ENCODE measurements at regions not wholly inside any gene's neighbourhood (a gene's known extent, or its start where the extent isn't known, plus 50 kb on each side); places are given as distances from the start of the nearest gene placed in this dataset.
"Not testable (repeated sequence)": the region's sequence is repeated elsewhere in the genome, so short reads cannot be mapped to it uniquely, and the experiment has no call there.

DNA sequence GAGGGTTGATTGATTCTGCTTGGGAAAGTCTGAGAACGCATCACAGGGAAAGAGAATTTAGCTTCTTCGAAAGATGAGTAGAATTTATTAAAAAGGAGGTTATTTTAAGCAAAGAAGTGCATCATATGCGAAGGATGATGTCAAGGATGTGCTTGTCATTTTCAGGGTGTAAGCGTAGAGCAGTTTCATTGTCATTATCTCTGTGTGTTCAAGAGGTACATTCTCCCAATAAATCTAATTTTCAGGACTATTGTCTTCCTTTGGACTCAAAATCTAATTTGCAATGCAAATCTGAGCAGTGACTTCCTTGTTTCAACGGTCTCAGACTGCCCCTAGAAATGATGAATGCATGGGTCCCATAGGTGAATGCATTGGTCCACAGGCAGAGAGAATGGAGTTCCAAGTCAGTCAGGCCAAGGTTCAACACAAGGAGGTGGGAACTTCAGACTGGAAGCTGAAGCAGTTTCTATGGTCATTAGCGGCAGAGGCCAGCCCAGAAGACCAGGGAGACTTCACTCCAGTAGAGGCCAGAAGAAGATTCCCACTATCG, 99.8 kb downstream of the CDC42EP3 start:
- DNase-seq, result no peak

DNA sequence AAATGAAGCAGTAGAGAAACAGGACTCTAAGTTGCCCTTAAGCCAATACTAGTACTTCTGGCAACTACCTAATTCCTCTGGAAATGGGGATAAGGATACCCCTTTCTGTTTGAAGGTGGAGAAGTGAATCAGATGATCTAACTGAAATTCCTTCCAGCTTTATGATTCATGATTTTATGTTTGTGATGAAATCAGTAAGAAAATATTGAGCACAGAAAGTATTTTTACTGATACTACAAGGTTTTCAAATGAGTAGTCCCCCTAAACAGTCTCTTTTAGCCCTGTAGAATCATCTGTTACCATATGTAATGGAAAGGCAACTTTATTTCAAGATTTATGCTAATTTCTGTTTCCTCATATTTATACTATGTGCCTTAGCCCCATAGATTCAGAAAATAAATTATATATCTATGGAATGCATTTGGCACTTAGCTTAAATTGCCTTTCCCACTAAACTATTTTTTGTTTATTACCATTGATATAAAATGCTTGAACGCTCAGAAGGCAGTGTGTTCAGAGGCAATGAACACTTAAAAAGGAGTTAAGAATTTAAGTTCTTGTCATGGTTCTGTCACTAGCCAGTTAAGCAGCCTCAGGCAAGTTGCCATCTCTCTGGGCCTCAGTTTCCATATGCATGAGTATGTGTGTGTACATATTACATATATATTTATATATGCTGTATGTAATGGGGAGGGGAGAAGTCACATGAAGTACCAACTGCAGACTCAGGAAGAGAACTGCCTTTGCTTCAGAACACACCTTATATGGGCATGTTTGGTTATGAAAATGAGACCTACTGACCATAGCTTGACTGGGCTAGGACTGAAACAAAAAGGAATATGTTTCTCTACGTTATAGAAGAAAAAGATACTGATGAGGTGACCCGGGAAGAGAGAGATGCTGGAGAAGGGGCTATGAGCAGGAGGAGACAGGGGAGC, 97.7 kb downstream of the CDC42EP3 start:
- no peak for DNase-seq

DNA sequence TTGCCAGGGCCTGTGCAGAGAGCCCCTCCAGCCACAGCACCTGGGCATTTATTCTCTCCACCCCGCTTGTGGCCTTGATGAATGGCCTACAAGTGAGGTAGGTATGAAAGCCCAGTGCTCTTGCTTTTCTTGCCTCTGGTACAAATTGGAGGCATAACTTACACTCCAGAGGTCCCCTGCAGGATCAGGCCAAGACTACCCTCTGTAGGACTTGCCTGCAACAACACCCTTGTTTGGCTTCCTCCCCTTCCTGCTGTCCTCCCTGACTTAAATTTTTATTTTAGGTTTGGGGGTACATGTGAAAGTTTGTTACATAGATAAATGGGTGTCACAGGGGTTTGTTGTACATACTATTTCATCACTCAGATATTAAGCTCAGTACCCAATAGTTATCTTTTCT, 95.7 kb downstream of the CDC42EP3 start:
- no peak for DNase-seq

DNA sequence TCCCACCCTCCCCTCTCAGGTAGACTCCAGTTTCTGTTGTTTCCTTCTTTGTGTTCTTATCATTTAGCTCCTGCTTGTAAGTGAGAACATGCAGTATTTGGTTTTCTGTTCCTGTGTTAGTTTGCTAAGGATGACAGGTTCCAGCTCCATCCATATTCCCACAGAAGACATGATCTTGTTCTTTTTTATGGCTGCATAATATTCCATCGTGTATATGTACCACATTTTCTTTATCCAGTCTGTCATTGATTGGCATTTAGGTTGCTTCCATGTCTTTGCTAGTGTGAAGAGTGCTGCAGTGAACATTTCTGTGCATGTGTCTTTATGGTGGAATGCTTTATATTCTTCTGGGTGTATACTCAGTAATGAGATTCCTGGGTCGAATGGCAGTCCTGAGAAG, 95.2 kb downstream of the CDC42EP3 start:
- DNase-seq, result not testable (repeated sequence)

DNA sequence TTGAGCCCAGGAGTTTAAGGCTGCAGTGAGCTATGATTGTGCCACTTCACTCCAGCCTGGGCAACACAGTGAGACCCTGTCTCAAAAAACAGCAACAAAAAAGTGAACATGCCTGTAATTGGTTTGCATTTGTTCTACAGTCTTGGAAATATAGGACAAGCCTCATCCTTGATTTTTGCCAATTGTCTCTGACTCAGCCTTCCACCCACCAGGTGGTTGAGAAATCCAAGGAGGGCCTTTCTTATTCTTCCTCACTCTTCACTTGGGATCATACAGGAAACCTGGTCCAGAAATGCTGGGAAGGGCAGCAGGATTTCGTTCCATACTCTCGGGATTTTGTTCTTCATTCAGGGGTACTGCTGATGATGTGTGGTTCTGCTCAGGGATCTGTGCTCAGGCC, 94.6 kb downstream of the CDC42EP3 start:
- DNase-seq, result no peak

DNA sequence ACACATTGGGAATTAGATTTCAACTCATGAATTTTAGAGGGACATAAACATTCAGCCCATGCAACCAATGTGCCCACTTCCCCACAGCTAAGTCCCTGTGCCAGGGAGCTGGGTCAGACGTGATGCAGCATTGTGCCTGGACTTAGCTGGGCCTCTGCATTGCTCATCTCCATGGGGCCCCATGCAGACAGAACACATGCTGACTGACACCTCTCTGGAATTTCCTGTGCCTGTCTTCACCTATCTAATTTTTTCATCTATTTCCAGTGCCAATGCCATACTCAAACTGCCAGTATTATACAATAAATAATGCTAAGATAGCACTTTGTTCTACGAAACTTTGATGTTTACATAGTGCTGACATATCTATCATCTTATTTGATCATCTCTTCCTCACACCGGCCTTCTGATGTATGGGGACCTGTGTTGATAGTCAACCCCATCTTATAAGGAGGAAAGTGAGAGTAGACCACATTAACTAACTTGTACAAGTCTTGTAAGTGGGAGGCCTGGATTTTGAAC, 92.2 kb downstream of the CDC42EP3 start:
- DNase-seq, result no peak

DNA sequence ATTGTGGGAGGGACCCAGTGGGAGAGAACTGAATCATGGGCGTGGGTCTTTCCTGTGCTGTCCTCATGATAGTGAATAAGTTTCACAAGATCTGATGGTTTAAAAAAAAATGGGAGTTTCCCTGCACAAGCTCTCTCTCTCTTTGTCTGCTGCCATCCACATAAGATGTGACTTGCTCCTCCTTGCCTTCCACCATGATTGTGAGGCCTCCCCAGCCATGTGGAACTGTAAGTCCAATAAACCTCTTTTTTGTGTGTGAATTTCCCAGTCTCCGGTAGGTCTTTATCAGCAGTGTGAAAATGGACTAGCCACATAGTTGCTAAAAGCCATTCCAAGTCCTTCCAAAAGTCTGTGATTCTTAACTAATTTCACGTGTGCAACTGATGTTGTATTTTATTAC, 91.5 kb downstream of the CDC42EP3 start:
- not testable (repeated sequence) for DNase-seq

DNA sequence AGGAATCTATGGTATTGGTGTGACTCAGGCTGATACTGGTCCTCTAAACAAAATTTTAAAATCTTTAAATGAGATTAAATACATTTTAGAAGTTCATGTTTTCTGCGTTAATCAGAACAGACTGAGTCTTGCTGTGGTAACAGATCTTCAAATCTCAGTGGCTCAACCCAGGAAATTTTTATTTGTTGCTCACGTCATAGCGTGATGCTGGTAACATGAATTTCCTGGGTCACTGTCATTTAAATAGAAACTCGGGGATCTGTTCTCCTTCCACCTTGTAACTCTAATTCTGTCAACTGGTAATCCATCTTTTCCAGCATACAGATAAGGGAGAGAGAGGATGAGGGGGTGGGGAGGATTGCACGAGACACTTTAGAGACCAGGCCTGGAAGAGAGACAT, 90.0 kb downstream of the CDC42EP3 start:
- no peak for DNase-seq

DNA sequence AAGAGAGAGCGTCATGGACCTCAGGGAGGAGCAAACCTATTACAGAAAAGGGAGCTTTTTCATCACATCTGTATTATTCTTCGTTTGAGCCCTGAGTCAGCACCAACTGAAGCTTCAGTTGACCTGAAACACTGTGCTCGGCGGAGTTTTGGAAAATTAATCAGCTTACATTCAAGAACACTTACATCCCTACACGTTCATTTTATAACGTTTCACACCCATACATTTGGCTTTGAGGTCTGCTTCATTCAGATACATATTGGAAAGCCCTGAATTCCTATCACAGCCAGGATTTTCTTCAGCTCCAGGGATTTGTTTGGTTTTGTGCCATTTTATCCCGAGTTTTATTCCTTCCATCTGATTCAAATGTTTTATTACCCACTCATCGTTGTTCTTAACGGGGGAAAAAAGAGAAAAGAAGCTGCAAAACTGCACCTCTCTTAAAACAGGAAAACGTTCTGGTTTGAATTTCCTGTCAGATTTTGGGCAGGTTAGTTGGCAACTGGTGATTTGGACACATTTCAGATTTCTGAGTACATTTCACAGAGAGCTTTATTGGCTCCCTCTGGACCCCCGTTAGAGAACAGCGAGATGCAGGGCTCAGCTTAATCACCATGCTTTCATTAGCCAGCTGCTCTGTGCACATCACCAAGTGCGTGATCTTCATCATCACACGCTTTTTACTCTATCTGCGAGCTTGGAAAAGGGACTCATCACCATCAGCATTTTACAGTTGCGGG, 88.8 kb downstream of the CDC42EP3 start:
- DNase-seq, result no peak

DNA sequence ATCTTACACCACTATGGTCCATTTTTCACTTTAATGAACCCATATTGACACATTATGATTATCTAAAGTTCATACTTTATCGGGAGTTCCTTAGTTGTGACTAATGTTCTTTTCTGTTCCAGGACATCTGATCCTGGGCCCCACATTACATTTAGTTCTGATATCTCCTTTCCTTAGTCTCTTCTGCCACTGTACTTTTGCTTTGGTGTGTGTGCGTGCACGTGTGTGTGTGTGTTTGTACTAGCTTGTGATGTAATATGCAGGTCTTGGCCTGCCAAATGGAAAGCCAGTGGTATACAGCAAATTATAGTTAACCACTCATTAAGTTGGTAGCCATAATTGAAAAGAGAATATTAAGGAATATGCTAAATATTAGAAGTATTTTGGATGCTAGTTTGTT, 88.0 kb downstream of the CDC42EP3 start:
- no peak for DNase-seq

DNA sequence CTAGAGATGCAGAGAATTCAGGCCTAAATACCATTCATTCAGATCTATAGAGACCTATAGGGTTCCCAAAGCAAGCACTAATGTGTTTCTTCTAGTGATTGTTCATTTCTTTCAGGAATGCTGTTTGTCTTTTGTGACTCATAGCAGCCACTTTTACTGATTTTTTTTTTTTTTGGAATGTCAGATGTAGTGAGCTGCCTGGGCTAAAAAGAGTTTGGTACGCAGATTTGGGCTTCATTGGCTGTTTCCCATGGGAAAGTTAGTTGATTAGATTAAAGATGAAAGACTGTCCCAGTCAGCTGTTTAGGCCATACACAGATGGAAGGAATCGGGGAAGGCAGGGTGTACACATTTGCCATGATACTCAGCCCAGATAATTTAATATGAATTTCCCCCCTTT, 87.6 kb downstream of the CDC42EP3 start:
- no peak for DNase-seq

DNA sequence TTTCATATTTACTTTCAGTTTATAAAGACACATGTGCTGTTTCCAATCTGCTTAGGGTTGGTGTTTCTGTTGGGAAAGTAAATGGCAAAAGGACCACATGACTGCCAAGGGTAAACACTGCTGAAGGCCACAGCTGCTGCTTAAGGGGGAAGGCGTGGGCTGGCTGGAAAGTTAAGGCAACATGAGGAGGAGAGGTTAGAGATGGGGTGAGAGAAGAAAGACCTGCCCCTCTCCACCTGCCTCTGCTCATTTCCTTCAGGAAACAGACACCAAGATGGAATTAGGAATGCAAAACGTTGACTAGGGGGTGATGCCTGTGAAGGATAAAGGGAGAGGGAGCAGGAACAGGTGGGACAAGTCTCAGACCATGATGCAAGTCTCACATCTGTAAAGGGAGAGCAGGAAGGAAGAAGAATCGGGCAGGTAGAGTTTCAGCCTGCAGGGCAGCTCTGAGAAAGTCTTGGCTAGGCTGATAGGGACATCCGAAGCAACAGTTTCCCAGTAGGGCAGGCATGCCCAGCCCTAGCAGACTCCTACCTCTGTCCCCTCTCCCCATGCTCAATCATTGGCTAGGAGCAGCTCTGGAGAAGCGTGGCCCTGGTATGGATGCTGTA, 86.0 kb downstream of the CDC42EP3 start:
- peak in 1 of 2 experiments; percentile 35 for DNase-seq

DNA sequence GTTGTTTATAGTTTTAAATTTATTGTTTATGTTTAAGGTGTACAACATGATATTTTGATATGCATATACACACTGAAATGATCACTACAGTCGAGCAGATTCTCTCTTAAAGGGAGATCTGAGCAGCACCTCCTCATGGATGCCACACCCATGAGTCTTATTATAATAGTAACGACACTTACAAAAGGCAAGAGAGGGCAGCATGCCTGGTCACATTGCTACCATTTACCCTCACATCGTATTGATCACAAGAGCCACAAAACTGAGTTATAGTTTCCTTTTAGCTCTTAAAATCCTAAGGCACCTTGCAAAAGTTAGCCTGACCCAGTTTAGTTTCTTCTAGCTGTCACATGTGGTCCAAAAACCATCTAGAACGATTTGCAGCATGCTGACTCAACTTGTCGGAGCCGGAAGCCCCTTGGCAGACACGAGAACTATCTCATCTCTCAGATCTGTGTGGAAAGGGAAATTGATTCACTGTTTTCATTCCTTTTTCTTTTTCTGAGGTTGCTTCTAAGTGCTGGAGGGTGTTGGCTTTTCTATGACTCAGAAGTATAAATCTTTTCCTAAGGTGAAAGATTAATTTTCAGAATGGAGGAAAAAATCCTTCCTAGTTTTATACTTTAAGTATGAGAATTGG, 85.3 kb downstream of the CDC42EP3 start:
- DNase-seq, result no peak

DNA sequence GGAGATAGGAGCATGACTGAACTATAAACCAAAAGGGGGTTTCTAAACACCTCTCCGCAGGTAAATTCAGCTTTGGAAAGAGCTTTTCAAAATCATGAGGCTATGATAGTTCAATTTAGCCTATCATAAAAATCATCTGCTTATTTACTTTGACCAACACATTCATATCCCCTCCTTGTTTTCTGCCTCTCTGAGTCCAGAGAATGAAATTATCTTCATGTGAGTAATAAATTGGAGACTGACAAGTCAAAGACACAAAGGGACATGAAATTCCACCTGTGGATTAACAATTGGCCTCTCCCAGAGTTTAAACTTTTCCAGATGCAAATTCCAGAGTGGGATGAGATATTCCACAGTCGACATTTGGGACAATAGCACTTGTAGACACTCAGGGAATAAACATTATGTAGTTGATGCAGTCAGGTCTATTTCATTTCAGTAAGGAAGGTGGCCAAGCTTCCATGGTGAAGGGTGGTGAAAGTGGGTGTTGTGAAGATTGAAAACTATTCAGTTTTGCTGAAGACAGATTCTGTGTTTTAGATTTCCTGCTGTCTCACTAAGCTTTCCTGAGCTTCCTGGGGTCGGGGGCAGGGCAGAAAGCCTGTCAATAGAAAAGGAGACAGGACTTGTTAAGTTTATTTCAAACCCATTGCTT, 84.7 kb downstream of the CDC42EP3 start:
- DNase-seq, result no peak

DNA sequence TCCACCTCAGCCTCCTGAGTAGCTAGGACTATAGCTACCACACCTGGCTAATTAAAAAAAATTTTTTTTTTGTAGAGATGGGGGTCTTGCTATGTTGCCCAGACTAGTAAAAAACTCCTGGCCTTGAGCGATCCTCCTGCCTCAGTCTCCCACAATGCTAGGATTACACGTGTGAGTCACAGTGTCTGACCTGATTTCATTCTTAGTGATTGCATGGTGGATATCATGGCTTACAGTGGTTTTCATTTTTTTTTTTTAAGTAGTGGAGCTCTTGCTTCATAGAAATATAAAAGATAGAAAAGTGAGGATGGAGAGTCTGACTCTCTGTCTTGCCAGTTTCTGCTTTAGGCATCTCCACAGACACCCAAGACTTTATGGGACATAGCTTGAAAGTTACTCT, 83.6 kb downstream of the CDC42EP3 start:
- no peak for DNase-seq

DNA sequence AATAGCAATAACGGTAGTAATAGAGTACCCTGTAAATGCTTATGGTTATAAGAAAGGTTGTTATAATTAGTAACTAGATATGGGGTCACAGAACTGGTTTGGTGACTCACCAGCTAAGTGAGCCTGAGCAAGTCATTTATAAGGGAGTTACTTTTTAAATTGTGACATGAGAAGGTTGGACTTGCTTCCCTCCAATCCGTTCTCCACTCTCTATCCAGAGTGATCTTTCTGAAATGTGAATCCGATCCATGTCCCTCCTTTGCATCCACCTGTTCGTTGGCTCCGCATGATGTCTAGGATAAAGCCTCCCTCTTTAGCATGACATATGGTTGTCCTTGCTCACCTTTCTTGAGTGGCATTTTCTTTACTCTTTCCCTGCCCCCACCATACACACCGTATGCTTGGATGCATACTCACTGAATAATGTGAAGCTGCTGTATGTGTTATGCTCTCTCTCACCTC, 83.1 kb downstream of the CDC42EP3 start:
- DNase-seq, result no peak

DNA sequence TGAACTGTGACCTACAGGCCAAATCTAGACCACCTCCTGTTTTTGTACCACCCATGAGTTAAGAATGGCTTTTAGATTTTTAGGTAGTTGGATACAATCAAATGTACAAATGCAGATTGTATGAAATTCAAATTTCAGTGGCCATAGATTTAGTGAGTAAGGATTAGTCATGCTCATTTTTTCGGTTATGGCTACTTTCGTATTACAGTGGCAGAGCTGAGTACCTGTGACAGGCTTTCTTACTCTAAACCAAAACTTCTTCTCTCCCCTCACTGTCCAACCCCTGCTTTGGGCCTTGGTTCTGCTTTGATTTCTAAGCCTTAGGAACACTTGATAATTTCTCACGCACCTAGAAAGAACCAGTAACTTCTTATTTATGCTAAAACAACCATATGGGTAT, 82.1 kb downstream of the CDC42EP3 start:
- DNase-seq, result no peak

DNA sequence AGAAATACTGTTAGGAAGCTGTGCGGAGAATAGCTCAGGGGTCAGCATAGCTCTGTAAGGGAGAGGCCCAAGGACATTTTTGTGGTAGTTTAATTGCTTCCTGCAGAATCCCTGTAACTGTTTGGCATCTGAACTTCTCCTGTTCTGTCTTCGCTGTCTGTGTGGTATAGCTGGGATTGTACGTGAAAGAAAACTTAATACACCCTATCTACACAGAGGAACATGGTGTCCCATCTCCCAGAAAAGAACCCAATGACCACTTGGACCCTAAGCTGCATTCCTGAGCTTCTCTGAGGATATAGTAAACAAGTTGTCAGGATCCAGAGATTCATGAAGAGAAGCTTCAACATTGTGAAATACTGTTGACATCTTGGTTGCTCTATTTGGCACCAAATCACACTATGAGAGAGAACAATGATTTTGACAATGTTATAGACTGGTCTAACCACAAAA, 81.3 kb downstream of the CDC42EP3 start:
- DNase-seq, result no peak
